Activated T-cell treated with anti-CD3 and anti-CD28 coated beads for 1 hour (primary cell): ENCODE measurements at regions not wholly inside any gene's neighbourhood (a gene's known extent, or its start where the extent isn't known, plus 50 kb on each side); places are given as distances from the start of the nearest gene placed in this dataset.

ENCODE experiments used
- DNase-seq: peaks from one replicate; pipeline ENCODE4 v3.0.0-alpha.2; 2020; ENCODE audit warnings: low read depth

- no peak for DNase-seq
Measured at GRCh38 chr18:76771192-76771799, 51.1 kb upstream of the ZNF236 start.

GRCh38 chr18:76767954-76768353 is 54.4 kb upstream of the ZNF236 start:
- no peak for DNase-seq

GRCh38 chr18:76766429-76766828 is 55.9 kb upstream of the ZNF236 start:
- DNase-seq = no peak

GRCh38 chr18:76765649-76766048 is 56.7 kb upstream of the ZNF236 start:
- DNase-seq = no peak

GRCh38 chr18:76764291-76764901 is 58.0 kb upstream of the ZNF236 start:
- no peak for DNase-seq

- no peak for DNase-seq
Measured at GRCh38 chr18:76759056-76759455, 63.3 kb upstream of the ZNF236 start.

- no peak for DNase-seq
Measured at GRCh38 chr18:76757925-76758324, 64.4 kb upstream of the ZNF236 start.

- no peak for DNase-seq
Measured at GRCh38 chr18:76757335-76757734, 65.0 kb upstream of the ZNF236 start.

- DNase-seq = no peak
Measured at GRCh38 chr18:76756531-76757253, 65.7 kb upstream of the ZNF236 start.

GRCh38 chr18:76754351-76754750 is 68.0 kb upstream of the ZNF236 start:
- no peak for DNase-seq

GRCh38 chr18:76752400-76752799 is 70.0 kb upstream of the ZNF236 start:
- DNase-seq = no peak

- no peak for DNase-seq
Measured at GRCh38 chr18:76750917-76751890, 71.2 kb upstream of the ZNF236 start.

GRCh38 chr18:76750269-76750668 is 72.1 kb upstream of the ZNF236 start:
- no peak for DNase-seq

- DNase-seq = no peak
Measured at GRCh38 chr18:76747676-76748075, 74.7 kb upstream of the ZNF236 start.

- DNase-seq = no peak
Measured at GRCh38 chr18:76741346-76741745, 81.0 kb upstream of the ZNF236 start.

GRCh38 chr18:76736309-76736708 is 86.0 kb upstream of the ZNF236 start:
- DNase-seq = no peak

GRCh38 chr18:76730901-76731300 is 91.5 kb upstream of the ZNF236 start:
- no peak for DNase-seq

GRCh38 chr18:76727589-76727988 is 94.8 kb upstream of the ZNF236 start:
- DNase-seq = no peak

- no peak for DNase-seq
Measured at GRCh38 chr18:76725445-76725844, 96.9 kb upstream of the ZNF236 start.

GRCh38 chr18:76722224-76723061 is 99.9 kb upstream of the ZNF236 start:
- no peak for DNase-seq
